ENCODE measurements at regions not wholly inside any gene's neighbourhood (a gene's known extent, or its start where the extent isn't known, plus 50 kb on each side); places are given as distances from the start of the nearest gene placed in this dataset.
"Not testable (repeated sequence)": the region's sequence is repeated elsewhere in the genome, so short reads cannot be mapped to it uniquely, and the experiment has no call there.

- H3K4me1 ChIP-seq (replicated peaks in 1 of 2); H3K36me3 ChIP-seq (replicated peaks in 1 of 2); DNase-seq; H3K4me3 ChIP-seq; H3K27ac ChIP-seq; intact Hi-C loops (cut with DNase I); H3K27me3 ChIP-seq; H3K9me3 ChIP-seq (replicated peaks in 1 of 3): not testable (repeated sequence)
- 92 to 100% (median 98%) methylated on average over 1 of the region's 1 CpG for WGBS, 4 donors
Measured at GRCh38 chr10:45056806-45057205, 56.1 kb downstream of the ZNF22 start.

- WGBS, 4 donors = 70 to 81% (median 79%) methylated on average over 1 of the region's 1 CpG
- Histone ChIP-seq H3K4me1 (replicated peaks in 1 of 2) (no peaks in the 10 kb centered on the region), H3K27ac (no peak overlapping the region), H3K36me3 (replicated peaks in 1 of 2) (no peaks in the 10 kb centered on the region), H3K4me3 (no peak overlapping the region), H3K27me3 (no peaks in the 10 kb centered on the region), H3K9me3 (replicated peaks in 1 of 3) (no peaks in the 10 kb centered on the region)
- DNase-seq = no peak
- TF ChIP-seq POLR2A (IDR thresholded peaks at IDR 0.05) = no peak
- no peak for TF ChIP-seq CTCF (IDR thresholded peaks at IDR 0.05)
- intact Hi-C loops (cut with DNase I) = no loop called here
Measured at GRCh38 chr10:45058580-45058979, 57.9 kb downstream of the ZNF22 start.

GRCh38 chr10:45058992-45059561 is 58.4 kb downstream of the ZNF22 start:
- Histone ChIP-seq H3K27ac (no peak overlapping the region), H3K4me3 (no peak overlapping the region), H3K4me1 (replicated peaks in 1 of 2) (no peaks in the 10 kb centered on the region), H3K36me3 (replicated peaks in 1 of 2) (no peaks in the 10 kb centered on the region), H3K27me3 (no peaks in the 10 kb centered on the region), H3K9me3 (replicated peaks in 1 of 3) (no peaks in the 10 kb centered on the region)
- intact Hi-C loops (cut with DNase I) = no loop called here
- no peak for TF ChIP-seq CTCF (IDR thresholded peaks at IDR 0.05)
- WGBS, 4 donors = 85 to 94% (median 91%) methylated on average over 4 of the region's 4 CpGs
- DNase-seq = no peak

- TF ChIP-seq CTCF (IDR thresholded peaks at IDR 0.05) = no peak
- no peak for TF ChIP-seq POLR2A (IDR thresholded peaks at IDR 0.05)
- Histone ChIP-seq H3K27me3 (no peaks in the 10 kb centered on the region), H3K27ac (no peak overlapping the region), H3K9me3 (replicated peaks in 1 of 3) (no peaks in the 10 kb centered on the region), H3K4me1 (replicated peaks in 1 of 2) (no peaks in the 10 kb centered on the region), H3K36me3 (replicated peaks in 1 of 2) (no peaks in the 10 kb centered on the region), H3K4me3 (no peak overlapping the region)
- intact Hi-C loops (cut with DNase I) = no loop called here
- 83 to 100% (median 95%) methylated on average over 2 of the region's 2 CpGs for WGBS, 4 donors
- no peak for DNase-seq
Measured at GRCh38 chr10:45059632-45060031, 58.9 kb downstream of the ZNF22 start.

GRCh38 chr10:45061982-45062381 is 61.3 kb downstream of the ZNF22 start:
- no peaks in the 10 kb centered on the region for H3K9me3 ChIP-seq (replicated peaks in 1 of 3)
- intact Hi-C loops (cut with DNase I) = no loop called here
- no peak for DNase-seq
- no peaks in the 10 kb centered on the region for H3K27me3 ChIP-seq
- no peak overlapping the region for H3K4me3 ChIP-seq
- TF ChIP-seq CTCF (IDR thresholded peaks at IDR 0.05) (no peak), POLR2A (IDR thresholded peaks at IDR 0.05) (no peak)
- WGBS, 4 donors = 78 to 92% (median 80%) methylated on average over 8 of the region's 8 CpGs
- H3K36me3 ChIP-seq (replicated peaks in 1 of 2) = no peaks in the 10 kb centered on the region
- H3K4me1 ChIP-seq (replicated peaks in 1 of 2) = no peaks in the 10 kb centered on the region
- no peak overlapping the region for H3K27ac ChIP-seq
